Fibroblast of mammary gland (primary cell): ENCODE measurements at regions not wholly inside any gene's neighbourhood (a gene's known extent, or its start where the extent isn't known, plus 50 kb on each side); places are given as distances from the start of the nearest gene placed in this dataset.
A peak's percentile ranks its signal among the peaks of the same experiment; 100 is the strongest.

Experiments
- DNase-seq: peaks from one replicate; pipeline ENCODE4 v3.0.0-alpha.2; 2010; ENCODE audit warnings: low read depth
- H3K4me3 ChIP-seq: 2 replicates; pipeline ENCODE4 v1.5.1; 2011; ENCODE audit warnings: low read depth, mild to moderate bottlenecking, low read length, moderate library complexity; ENCODE audit not compliant: control insufficient read depth
- CTCF ChIP-seq: conservative IDR thresholded peaks from 2 replicates; pipeline ENCODE4 v1.5.1; 2011; ENCODE audit warnings: low read depth, low read length, inconsistent platforms; ENCODE audit not compliant: control insufficient read depth, insufficient read depth

GRCh38 chr6:4365686-4366085 lies 230.3 kb upstream of the ECI2 start:
- H3K4me3 ChIP-seq: no peak overlapping the region
- TF ChIP-seq CTCF: no peak
- no peak for DNase-seq

- no peak overlapping the region for H3K4me3 ChIP-seq
- TF ChIP-seq CTCF: no peak
- no peak for DNase-seq
Observed at GRCh38 chr6:4364711-4365110, 229.3 kb upstream of the ECI2 start.

GRCh38 chr6:4364172-4364571 lies 228.8 kb upstream of the ECI2 start:
- TF ChIP-seq CTCF: no peak
- DNase-seq: no peak
- no peak overlapping the region for H3K4me3 ChIP-seq

GRCh38 chr6:4363656-4364055 lies 228.3 kb upstream of the ECI2 start:
- no peak overlapping the region for H3K4me3 ChIP-seq
- DNase-seq: peak; percentile 27
- no peak for TF ChIP-seq CTCF

- DNase-seq: no peak
- no peak for TF ChIP-seq CTCF
- H3K4me3 ChIP-seq: no peak overlapping the region
Observed at GRCh38 chr6:4362326-4362725, 227.0 kb upstream of the ECI2 start.

- no peak overlapping the region for H3K4me3 ChIP-seq
- no peak for DNase-seq
- TF ChIP-seq CTCF: no peak
Observed at GRCh38 chr6:4360920-4361319, 225.5 kb upstream of the ECI2 start.

GRCh38 chr6:4359108-4359730 lies 223.8 kb upstream of the ECI2 start:
- DNase-seq: no peak
- no peak for TF ChIP-seq CTCF
- H3K4me3 ChIP-seq: no peak overlapping the region
